ENCODE measurements at regions not wholly inside any gene's neighbourhood (a gene's known extent, or its start where the extent isn't known, plus 50 kb on each side); places are given as distances from the start of the nearest gene placed in this dataset.

DNA sequence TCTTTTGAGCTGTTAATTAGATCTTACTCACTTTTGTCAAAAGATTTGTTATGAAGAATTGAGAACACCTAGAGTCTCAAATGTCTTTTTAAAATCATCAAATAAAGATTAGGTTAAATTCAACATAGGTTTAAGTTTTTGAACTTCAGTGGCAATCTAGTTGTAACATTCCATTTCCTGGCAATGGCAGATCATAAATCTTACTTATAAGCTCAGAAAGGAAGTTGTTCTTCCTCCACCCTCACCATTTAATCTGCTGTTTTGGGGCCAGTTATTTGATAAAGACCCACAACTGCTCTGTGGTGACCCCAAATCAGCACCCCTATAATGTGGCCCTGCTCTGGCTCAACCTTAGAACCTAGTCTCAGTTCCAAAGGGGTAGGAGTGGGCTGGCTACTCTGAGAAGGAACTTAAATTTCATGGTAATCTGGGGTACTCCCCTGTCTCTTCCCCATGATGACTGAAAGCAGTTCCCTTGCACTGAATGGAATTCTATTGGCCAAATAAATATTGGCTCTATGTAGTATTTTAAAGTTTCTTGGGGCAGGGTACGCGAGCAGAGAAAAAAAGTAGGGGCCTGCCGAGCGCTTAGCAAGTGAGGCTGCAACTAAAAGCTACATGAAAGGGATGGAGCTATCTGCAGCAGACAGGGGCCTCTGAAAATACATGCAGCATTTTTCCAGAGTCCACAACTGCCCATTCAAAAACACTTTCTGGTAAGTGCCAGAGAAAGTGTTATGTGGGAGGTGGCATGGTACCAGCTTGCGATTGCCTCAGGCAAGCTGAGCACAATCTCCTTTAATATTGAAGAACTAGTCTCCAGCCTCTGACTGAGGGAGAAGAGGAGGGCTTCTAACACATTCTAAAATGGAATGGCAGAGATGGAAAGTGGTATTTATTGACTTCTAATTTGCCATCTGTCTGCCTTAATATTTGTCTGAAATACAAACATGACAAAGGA is 103.6 kb upstream of the RASGRP1 start:
- Histone ChIP-seq H4K5ac (ENCODE audit: insufficient read length, low read depth, low read length) (no peak overlapping the region), H2BK20ac (ENCODE audit: low read length) (no peak overlapping the region), H3K23me2 (ENCODE audit: low read depth, low read length) (no peaks in the 10 kb centered on the region), H3K79me1 (ENCODE audit: low read depth, low read length) (no peaks in the 10 kb centered on the region), H3K23ac (ENCODE audit: insufficient read length) (no peak overlapping the region), H3K4me3 (ENCODE audit: extremely low read depth in 1 of 4, insufficient read depth in 2 of 4, low read depth in 3 of 4, low read length in 4 of 4) (no peak overlapping the region), H3K9ac (replicated peaks in 1 of 4; ENCODE audit: extremely low read depth in 1 of 4, low read depth in 3 of 4, low read length in 3 of 4) (no peak overlapping the region), H3K27ac (ENCODE audit: low read depth, low read length) (no peak overlapping the region), H4K20me1 (replicated peaks in 1 of 2; ENCODE audit: control insufficient read depth in 1 of 2, insufficient read depth in 2 of 2, low read length in 2 of 2) (no peaks in the 10 kb centered on the region), H4K91ac (replicated peaks; ENCODE audit: insufficient read length, low read length) (no peak overlapping the region), H2BK12ac (ENCODE audit: low read depth, low read length) (no peak overlapping the region), H2AFZ (ENCODE audit: low read length) (0 out of 2 replicates have a peak overlapping the region, but pooled peaks have one; percentile 41), H3K4me1 (replicated peaks in 1 of 4; ENCODE audit: control insufficient read depth in 3 of 4, insufficient read depth in 4 of 4, low read length in 3 of 4) (peaks cover 0 to 5% (median 2%) of the 10 kb centered on the region in 4 experiments; a peak in 3 of 7 replicates), H3K36me3 (ENCODE audit: control insufficient read depth in 2 of 4, insufficient read depth in 4 of 4, low read length in 3 of 4) (no peaks in the 10 kb centered on the region), H3K79me2 (ENCODE audit: control insufficient read depth in 1 of 2, insufficient read depth in 2 of 2, low read length in 2 of 2) (no peaks in the 10 kb centered on the region), H3K56ac (replicated peaks; ENCODE audit: insufficient read length, low read depth, low read length) (no peak overlapping the region), H3K18ac (ENCODE audit: extremely low read depth, low read length) (no peak overlapping the region), H4K8ac (ENCODE audit: extremely low read depth, insufficient read depth, low read length) (no peak overlapping the region), H3K9me3 (ENCODE audit: insufficient read depth in 2 of 2, low read depth in 1 of 2, low read length in 1 of 2) (no peaks in the 10 kb centered on the region), H3K27me3 (replicated peaks in 1 of 4; ENCODE audit: control insufficient read depth in 3 of 4, extremely low read depth in 1 of 4, insufficient read depth in 3 of 4, low read length in 3 of 4) (peaks cover 0 to 1% (median 0%) of the 10 kb centered on the region in 4 experiments; a peak in 1 of 7 replicates), H2BK120ac (replicated peaks; ENCODE audit: low read depth, low read length) (no peak overlapping the region), H3K4ac (replicated peaks; ENCODE audit: insufficient read length, low read depth, low read length) (no peak overlapping the region), H2BK15ac (ENCODE audit: low read length) (no peak overlapping the region), H3K4me2 (ENCODE audit: insufficient read depth in 1 of 2, low read depth in 2 of 2, low read length in 2 of 2) (no peak overlapping the region), H3K14ac (ENCODE audit: insufficient read length) (no peak overlapping the region), H2BK5ac (ENCODE audit: low read depth, low read length) (no peak overlapping the region), H2AK5ac (ENCODE audit: low read depth, low read length) (no peak overlapping the region)
- no peak for FAIRE-seq
- no peak for DNase-seq (ENCODE audit: low read depth in 1 of 2, low spot score in 2 of 2)
- ChIA-PET CTCF (ENCODE audit: partially characterized antibody) (interaction anchor here (0.6 to 2.8 kb wide), 7 partner anchors 10 to 31 kb away, joined by 3 to 9 read pairs (median 5); no protein-coding TSS in a partner anchor), POLR2A (ENCODE audit: partially characterized antibody) (interaction anchor here (1.1 kb wide), 1 partner anchor 9 kb away, joined by 4 read pairs; no protein-coding TSS in a partner anchor)
- 84% methylated on average over 5 of the region's 5 CpGs; no CpG with 5 or more reads in 1 of the 2 experiments for WGBS, 2 experiments (ENCODE audit: extremely low coverage in 1 of 2, insufficient coverage in 1 of 2, insufficient read length in 1 of 2, insufficient replicate concordance in 2 of 2, low coverage in 1 of 2, low lambda C conversion rate in 2 of 2, missing lambda C conversion rate in 1 of 2)
- TF ChIP-seq RNF2 (IDR thresholded peaks at IDR 0.05; ENCODE audit: borderline replicate concordance, low read depth, low read length, missing control alignments, poor library complexity, severe bottlenecking) (no peak), TAF1 (IDR thresholded peaks at IDR 0.05; ENCODE audit: low read depth, low read length) (no peak), ZNF274 (IDR thresholded peaks at IDR 0.05; ENCODE audit: borderline replicate concordance, extremely low read depth, low read length) (no peak), EGR1 (IDR thresholded peaks at IDR 0.05; ENCODE audit: borderline replicate concordance, low read depth, low read length) (no peak), JUND (IDR thresholded peaks at IDR 0.05; ENCODE audit: low read length) (no peak), KDM5A (IDR thresholded peaks at IDR 0.05; ENCODE audit: low read length) (no peak), MAFK (IDR thresholded peaks at IDR 0.05; ENCODE audit: low read depth, low read length) (no peak)
- TF ChIP-seq, protein P1, sequence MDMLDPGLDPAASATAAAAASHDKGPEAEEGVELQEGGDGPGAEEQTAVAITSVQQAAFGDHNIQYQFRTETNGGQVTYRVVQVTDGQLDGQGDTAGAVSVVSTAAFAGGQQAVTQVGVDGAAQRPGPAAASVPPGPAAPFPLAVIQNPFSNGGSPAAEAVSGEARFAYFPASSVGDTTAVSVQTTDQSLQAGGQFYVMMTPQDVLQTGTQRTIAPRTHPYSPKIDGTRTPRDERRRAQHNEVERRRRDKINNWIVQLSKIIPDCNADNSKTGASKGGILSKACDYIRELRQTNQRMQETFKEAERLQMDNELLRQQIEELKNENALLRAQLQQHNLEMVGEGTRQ (IDR thresholded peaks at IDR 0.05; ENCODE audit: low read length), result no peak
